ENCODE measurements at regions not wholly inside any gene's neighbourhood (a gene's known extent, or its start where the extent isn't known, plus 50 kb on each side); places are given as distances from the start of the nearest gene placed in this dataset.

- TF ChIP-seq RCOR1 (IDR thresholded peaks at IDR 0.05; ENCODE audit: low read length): no peak
- TF ChIP-seq CTCF (IDR thresholded peaks at IDR 0.05): no peak
- no peak for TF ChIP-seq REST (IDR thresholded peaks at IDR 0.05; ENCODE audit: low read depth, low read length)
These were observed 808.7 kb downstream of the CENPC start for GRCh38 chr4:66736606-66737005.

Data from SK-N-SH (cell line).